NCI-H2107 treated with DMSO at 0.1 percent for 48 hours (cell line): ENCODE measurements at regions not wholly inside any gene's neighbourhood (a gene's known extent, or its start where the extent isn't known, plus 50 kb on each side); places are given as distances from the start of the nearest gene placed in this dataset.
"Not testable (repeated sequence)": the region's sequence is repeated elsewhere in the genome, so short reads cannot be mapped to it uniquely, and the experiment has no call there.

Experiments
- DNase-seq: peaks from one replicate; lab custom pipeline; 2025; ENCODE audit not compliant: unreplicated experiment; lab: John Stamatoyannopoulos, UW

GRCh38 chr2:4900861-4901770, 791.1 kb upstream of the SOX11 start:
- no peak for DNase-seq

GRCh38 chr2:4903656-4904348, 788.4 kb upstream of the SOX11 start:
- DNase-seq = peak; percentile 35

GRCh38 chr2:4908461-4908860, 783.7 kb upstream of the SOX11 start:
- DNase-seq = peak; percentile 40

DNA sequence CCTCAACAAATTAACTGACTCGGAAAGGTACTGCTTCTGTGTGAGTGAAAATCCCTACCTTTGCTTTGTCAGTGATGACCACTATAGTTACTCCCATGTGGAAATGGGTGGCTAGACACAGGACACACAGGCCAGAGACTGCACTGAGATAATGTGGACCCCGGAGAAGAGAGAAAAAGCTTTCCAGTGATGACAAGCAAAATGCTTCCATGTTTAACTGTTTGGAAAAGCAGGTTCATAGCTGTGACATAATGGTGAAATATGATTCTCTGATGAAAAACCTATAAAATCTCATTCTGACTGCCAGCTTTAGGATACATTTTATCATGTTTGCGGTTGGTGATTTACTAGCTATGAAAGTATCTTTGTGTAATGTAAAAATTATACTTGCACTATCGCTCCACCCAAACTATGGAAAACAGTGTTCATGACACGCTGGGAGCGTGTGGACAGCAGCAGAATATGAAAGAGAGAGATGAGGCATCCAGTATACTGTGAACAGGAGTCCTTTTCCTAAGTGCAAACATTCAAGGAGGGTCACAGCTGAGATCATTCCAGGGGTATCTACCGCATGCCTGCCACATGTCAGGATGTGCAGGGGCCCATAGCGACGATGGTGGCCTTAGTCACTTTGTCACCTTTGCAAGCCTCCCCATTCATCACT, 782.7 kb upstream of the SOX11 start:
- DNase-seq = no peak

GRCh38 chr2:4914036-4914435, 778.1 kb upstream of the SOX11 start:
- no peak for DNase-seq

DNA sequence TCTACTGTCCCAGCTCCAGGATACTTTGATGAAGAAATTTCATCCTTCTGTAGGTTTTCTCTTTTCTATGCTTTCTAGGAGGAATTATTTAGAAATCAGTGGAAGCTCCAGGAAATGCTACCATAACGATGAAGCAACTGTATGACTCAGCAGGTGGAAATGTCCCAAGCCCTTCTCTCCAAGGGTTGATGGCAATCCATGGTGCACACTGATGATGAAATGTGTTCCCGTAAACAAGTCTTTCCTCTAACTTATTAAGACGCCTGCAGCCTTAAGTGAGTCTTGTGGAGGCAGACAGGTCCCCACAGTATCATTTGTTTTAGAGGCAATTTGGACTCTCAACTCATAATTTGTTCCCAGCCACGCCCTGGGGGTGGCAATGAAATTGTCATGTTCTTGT, 777.6 kb upstream of the SOX11 start:
- no peak for DNase-seq

DNA sequence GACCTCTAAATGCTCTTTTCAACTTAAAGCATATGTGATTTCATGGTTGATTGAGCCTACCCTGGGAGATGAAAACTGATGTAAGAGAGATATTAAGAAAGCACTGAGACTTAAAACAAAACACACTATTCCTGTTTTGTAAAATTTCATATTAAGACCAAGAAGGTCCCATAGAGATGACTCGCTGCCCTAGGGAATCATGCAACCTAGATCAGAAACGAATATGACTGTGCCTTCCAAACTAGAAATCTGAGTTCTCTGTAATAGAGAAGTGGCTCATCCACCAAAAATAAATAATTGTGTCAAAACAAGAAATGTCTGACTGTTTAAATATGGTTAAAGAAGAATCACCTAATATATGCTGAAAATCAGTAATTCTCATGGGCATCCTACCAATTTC, 776.8 kb upstream of the SOX11 start:
- no peak for DNase-seq

DNA sequence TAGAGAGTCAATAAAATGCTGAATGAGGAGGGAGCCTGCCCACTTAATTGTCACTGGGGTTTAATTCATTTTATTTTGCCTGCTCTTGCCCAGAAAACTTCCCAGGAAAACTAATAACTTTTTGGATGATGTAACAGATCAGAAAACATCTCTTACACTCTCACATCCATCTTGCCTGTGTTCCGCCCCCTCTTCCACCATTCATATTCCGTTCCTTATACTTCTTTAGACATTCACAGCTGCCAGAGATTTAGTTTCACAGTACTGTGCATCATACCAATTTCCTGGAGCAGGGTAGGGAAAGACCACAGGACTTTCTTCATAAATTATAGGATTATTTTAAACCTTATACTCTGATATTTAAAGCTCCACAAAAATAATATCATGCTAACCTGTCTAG, 776.1 kb upstream of the SOX11 start:
- no peak for DNase-seq

DNA sequence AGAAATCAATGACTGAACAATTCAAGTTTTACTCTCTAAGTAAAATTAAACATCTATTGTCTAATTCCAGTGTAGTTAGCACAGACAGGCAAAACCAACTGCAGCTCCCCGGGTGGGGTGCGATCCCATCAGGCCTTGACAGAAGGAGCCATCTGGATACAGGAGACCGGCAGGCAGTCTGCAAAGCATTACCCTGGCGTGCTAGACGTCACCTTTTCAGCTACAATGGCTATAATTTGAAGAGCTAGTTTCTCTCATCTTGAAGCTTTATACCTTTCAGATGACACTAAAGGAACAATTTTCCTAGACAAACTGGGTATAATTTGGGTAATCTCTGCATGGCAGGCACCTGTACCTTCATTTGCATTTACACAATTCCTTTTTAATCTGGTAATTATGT, 761.5 kb upstream of the SOX11 start:
- DNase-seq = no peak

DNA sequence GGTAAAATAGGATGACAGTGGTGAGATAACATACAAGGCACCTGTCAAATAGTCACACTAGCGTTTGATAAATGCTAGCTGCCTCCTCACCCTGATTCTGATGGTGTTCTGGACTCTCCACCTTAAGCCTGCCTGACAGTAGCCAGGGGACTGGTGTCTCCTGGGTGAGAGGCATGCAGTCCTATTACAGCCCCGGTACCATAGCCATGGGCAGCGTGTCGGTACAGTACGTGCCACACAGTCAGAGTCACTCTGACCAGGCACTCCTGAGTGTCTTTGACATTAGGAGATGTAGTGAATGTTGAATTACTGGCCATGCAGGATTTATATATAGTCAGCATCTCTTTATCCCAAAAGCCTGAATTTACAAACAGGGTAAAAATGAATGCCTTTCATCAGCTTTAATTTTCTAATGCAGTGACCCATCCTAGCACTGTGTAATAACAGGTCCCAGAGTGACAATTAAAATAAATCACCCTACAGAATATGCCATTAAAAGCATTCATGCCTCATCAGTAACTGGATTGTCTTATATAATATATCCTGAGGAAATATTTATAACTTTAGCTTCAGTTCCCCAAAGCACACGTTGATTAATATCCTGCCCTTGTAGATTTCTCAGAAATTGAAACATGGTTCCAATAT, 760.3 kb upstream of the SOX11 start:
- DNase-seq = no peak

DNA sequence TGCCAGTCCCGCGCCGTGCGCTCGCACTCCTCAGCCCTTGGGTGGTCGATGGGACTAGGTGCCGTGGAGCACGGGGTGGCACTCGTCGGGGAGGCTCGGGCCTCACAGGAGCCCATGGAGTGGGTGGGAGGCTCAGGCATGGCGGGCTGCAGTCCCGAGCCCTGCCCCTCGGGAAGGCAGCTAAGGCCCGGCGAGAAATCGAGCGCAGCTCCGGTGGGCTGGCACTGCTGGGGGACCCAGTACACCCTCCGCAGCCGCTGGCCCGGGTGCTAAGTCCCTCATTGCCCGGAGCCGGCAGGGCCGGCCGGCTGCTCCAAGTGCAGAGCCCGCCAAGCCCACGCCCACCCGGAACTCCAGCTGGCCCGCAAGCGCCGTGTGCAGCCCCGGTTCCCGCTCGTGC, 756.9 kb upstream of the SOX11 start:
- DNase-seq = not testable (repeated sequence)

GRCh38 chr2:4937550-4937949, 754.6 kb upstream of the SOX11 start:
- no peak for DNase-seq

DNA sequence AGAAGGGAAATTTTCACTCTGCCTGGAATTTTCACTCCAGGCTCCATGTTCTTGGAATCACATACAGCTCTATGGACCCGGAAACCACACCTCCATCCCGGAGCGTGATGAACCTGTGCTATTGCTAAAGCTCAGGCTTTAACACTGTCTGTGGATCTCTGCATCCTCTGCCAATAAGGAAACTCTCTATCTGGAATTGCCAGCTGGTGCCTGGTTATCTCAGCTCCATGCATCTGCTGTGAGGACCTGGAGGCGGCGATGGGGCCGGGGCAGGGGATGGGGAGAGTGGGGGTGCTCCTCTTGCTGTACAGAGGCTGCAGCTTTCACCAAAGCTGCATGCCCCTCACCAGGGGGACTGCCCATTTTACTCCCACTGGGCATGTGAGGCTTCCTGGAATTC, 754.0 kb upstream of the SOX11 start:
- DNase-seq = no peak

DNA sequence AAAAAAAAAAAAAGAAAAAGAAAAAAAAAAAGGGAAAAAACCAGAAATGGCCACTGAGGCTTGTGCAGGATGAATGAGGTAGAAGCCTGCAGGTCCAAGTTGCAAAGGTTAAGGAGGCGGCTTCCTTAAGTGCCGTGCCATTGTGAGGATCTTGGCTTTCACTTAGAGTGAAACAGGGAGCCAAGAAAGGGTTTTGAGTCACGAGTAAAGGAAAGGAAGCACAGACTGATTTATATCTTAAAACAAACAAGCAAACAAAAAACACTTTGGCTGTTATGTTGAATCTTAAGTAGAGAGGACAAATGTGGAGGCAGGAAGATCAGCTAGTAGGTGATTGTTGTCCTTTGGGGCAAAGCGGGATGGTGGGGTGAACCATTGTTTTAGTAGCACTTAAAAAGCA, 749.7 kb upstream of the SOX11 start:
- DNase-seq = no peak

DNA sequence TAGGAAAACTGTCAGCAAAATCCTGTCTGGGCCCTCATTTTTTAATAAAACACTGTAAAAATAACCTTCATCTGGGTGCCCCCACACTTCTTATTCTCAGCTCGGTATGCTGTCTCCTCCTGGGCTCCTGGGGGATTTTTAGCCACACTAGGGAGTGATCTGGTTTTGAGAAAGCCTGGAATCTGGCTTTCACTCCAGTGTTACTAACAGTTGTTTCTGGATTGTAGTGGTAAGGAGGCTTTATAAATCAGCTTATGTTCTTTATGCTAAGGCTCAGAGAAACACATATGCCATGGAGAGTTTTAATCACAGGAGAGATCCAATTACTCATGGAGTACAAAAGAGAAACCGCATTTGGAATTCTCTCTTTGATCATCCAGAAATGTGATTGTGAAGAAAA, 744.3 kb upstream of the SOX11 start:
- no peak for DNase-seq

- no peak for DNase-seq
Measured at GRCh38 chr2:4951368-4951767, 740.8 kb upstream of the SOX11 start.

DNA sequence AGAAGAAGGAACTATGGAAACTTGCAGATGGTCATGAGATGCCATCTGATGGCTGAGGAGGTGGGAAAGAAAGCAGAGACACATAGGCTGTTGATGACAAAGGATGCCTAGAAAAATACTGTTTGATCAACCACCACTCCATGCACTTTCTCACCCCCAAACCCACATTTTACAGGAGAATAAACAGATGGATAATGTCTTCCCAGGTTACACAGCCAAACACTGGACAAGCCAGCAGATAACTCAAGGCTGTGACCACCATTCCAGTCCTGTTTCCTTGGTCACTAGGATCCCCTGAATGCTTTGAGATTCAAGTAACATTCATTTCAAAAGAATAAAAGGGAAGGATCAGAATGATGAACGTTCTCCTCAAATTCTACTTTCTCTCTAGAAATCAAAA, 733.0 kb upstream of the SOX11 start:
- DNase-seq = no peak

DNA sequence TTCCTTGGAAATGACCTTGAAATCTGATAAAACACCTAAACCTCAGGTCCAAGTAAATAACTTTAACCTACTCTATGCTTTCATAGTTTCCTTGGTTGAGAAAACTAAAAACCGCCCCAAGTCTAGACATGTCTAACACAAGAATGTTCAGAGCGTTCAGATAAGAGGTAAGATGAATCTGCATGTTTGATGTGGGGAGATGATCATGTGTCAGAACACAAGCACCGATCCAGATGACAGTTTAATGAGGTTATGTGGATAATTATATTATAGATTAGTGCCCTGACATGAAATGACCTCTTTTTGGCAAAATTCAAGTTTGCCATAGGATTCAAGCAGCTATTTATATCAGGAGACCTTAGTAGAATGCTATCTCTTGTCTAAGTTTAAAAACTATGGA, 729.8 kb upstream of the SOX11 start:
- DNase-seq = no peak

DNA sequence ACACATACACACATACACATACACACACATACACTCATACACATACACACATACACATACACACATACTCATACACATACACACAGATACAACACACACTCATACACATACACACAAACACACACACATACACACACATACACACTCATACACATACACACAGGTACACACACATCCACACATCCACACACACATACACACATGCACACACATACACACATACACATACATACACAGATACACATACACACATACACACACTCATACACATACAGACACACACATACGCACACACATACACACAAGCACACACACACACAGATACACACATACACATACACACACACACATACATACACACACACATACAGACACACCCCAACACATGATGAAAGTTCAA, 729.1 kb upstream of the SOX11 start:
- DNase-seq = no peak

DNA sequence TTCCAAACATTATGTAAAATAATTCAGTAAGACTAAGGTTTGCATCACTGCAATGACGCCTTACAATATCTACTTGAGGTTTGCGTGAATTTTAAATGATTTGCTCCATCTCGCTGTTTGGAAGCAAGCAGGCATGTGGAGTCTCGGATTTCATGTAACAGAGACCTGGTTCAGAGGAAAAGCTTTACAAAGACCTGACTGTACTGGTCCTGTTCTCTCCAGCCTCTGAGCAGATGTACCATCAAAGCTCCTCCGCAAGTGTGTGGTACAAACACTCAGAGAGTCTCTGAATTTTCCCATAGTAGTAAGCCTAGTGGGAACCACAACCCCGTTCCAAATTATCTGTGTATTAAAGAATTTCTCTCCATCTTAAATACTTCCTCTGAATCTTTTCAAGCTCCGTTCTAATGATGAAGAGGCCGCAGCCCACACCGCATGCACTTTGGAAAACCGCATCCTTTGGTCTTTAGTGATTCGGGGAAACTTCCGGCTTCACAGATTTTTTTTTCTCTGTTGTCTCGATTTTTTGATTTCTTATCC, 728.1 kb upstream of the SOX11 start:
- peak; percentile 30 for DNase-seq

GRCh38 chr2:4964579-4964978, 727.6 kb upstream of the SOX11 start:
- DNase-seq = no peak
